OCI-LY1 (cell line): ENCODE measurements at regions not wholly inside any gene's neighbourhood (a gene's known extent, or its start where the extent isn't known, plus 50 kb on each side); places are given as distances from the start of the nearest gene placed in this dataset.

Experiments used
- CTCF ChIP-seq: fragments of 200-600 bp; sonication (generic), shearing (Covaris generic); IDR thresholded peaks from 2 replicates; pipeline ENCODE4 v1.5.1; 2017; ENCODE audit warnings: mild to moderate bottlenecking, antibody characterized with exemption, low read length, moderate library complexity, mixed read lengths
- EZH2 ChIP-seq: fragments of 200-600 bp; sonication (generic), shearing (Covaris generic); IDR thresholded peaks from 2 replicates; pipeline ENCODE4 v1.8.0; 2017; ENCODE audit warnings: borderline replicate concordance, mixed run types, mild to moderate bottlenecking, antibody characterized with exemption, low read length, moderate library complexity, mixed read lengths

GRCh38 chr18:24941174-24941951, 410.6 kb downstream of the ZNF521 start:
- no peak for TF ChIP-seq CTCF
- no peak for TF ChIP-seq EZH2
